ENCODE measurements at regions not wholly inside any gene's neighbourhood (a gene's known extent, or its start where the extent isn't known, plus 50 kb on each side); places are given as distances from the start of the nearest gene placed in this dataset.

DNA sequence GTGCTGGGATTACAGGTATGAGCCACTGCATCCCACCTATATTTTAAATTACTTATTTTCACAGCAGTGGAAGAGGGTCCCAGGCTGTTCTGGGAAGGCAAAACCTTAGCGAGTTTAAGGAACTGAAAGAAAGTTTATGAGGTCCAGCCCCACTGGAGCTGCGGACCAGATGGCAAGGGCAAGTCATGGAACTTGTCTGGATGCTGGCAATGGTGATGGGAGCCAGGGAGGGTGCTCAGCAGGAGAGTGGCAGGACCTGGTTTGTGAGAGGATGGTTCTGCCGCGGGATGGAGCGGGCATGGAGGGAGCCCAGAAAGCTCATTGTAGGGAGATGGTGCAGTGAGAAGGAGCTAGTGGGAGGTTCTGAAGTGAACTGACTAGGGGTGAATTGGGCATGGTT, 50.6 kb upstream of the SLC45A1 start:
- DNase-seq = peak; percentile 33

DNA sequence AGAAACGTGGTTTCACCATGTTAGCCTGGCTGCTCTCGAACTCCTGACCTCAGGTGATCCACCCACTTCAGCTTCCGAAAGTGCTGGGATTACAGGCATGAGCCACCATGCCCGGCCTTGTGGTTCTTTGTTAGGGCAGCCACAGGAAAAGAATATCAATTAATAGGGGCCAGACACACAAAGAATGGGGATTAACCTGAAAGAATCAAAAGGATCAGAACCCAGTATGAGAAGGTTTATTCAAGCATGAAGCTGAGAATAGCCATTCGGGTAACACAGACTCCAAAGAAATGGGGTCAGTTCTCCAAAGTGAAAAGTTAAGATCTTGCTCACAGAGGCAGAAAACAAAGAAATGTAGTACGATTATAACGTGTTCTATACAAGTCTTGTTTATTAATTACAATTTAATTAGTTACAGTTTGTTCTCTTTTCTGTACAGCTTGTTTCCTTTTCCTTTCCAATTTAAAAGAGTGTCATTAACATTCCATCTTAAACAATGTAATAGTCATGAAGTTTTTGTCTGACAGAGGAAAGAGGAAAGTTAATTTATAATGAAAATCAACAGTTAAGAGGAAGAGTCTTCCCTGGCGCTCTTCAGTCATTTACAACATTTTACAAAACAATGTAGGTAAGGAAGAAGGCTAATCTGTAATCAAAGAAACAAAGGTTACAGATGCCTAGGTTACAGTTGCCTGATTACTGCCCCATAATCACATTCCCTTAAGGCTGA, 51.3 kb upstream of the SLC45A1 start:
- no peak for DNase-seq

DNA sequence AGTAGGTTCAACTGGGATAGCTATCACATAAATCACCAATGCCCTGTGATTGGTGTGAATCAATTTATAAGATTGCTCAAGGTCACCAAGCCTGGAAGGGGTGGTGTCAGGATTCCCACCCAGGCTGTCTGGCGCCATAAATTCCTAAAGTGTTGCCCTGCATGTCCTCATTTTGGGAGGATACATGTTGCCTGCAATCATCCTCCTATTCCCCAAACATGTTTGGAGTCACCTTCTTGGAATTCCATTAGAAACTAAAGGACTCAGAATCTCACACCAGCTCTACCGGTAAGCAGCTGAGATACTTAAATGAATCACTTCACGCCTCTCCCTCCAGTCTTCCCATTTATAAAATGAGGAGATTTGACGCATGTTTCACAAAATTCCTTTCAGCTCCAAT, 54.1 kb upstream of the SLC45A1 start:
- DNase-seq = no peak

DNA sequence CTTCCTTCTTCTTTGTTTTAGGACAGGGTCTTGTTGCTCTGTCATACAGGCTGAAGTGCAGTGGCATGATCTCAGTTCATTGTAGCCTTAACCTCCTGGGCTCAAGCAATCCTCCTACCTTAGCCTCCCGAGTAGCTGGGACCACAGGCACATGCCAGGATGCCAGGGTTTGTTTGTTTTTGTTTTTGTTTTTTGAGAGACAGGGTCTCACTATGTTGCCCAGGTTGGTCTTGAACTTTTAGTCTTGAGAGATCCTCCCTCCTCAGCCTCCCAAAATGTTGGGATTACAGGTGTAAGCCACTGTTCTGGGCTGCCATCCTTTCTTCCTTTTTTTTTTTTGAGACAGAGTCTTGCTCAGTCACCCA, 56.5 kb upstream of the SLC45A1 start:
- DNase-seq = no peak

DNA sequence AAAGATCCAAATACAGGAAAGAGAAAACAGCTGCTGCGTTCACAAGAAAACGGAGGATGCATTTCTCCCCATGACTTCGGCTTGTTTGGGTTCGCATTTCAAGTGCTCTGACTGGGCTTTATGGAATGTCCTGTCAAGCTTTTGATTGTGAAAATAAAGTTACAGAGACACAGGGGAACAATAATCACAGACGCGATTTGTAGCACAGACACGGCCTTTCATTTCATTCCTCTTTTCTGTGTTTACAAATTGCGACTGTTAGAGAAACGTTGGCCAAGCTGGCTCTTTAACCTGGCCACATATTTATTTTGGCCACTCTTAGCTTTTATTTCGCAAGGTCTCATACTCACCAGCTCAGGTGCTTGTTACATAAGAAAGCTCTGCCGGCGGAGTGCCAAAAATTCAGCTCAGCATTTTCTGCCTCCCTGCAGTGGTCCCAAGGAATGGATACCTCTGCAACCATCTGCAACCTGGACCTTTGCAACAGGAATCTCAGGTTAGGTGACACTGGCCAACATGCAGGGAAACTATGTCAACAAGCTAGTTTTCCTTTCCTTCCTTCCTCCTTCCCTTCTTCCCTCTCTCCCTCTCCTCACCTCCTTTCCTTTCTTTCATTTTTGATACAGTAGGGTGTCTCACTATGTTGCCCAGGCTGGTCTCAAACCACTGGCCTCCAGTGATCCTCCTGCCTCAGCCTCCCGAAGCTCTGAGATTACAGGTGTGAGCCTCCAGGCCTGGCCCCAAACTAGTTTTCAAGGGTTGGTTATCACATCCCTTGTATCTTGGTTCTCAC, 58.2 kb upstream of the SLC45A1 start:
- peak; percentile 85 for DNase-seq

DNA sequence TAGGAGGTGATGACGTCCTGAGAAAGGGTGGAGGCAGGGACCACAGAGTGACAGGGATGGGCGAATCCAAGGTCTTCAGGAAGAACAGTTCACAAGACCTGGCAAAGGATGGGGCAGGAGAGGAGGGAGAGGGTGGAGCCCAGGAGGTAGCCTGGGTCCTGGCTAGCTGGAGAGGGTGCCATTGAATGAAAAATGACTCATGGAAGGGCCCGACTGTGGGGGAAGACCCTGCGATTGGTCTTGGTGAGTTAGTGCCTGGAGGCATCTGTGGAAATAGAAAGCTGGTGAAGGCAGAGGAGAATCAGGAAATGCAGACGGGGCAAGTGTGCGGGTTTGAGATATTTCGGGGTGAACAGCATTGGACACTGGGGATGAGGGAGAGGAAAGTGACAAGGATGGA, 60.3 kb upstream of the SLC45A1 start:
- no peak for DNase-seq

DNA sequence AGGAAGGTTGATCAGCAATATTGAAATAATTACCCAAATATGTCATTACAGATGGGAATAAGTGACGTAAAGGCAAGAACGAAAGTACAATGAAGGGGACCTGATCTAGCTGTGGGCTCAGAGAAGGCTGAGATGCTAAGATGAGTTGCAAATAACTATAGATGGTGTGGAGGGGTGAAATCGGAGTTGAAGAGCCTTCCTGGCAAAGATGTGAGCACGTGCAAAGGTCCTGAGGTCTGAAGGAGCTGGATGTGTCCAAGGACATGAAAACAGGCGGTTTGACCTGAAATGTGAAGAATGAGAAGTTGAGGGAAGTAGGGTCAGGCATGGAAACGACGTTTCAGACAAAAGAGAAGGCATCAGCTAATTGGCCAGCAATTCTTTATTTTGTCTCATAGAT, 61.6 kb upstream of the SLC45A1 start:
- DNase-seq = no peak

DNA sequence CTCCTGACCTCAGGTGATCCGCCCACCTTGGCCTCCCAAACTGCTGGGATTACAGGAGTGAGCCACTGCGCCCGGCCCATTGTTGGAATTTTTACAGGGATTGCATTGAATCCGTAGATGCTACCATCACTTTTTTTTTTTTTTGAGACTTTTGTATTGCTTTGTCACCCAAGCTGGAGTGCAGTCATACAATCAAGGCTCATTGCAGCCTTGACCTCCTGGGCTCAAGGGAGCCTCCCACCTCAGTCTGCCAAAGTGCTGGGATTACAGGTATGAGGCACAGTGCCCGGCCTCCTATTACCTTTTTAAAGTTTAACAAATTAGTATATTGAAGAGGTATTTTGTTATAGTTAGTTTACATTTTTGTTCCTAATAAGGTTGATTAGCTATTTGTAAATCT, 62.2 kb upstream of the SLC45A1 start:
- no peak for DNase-seq

DNA sequence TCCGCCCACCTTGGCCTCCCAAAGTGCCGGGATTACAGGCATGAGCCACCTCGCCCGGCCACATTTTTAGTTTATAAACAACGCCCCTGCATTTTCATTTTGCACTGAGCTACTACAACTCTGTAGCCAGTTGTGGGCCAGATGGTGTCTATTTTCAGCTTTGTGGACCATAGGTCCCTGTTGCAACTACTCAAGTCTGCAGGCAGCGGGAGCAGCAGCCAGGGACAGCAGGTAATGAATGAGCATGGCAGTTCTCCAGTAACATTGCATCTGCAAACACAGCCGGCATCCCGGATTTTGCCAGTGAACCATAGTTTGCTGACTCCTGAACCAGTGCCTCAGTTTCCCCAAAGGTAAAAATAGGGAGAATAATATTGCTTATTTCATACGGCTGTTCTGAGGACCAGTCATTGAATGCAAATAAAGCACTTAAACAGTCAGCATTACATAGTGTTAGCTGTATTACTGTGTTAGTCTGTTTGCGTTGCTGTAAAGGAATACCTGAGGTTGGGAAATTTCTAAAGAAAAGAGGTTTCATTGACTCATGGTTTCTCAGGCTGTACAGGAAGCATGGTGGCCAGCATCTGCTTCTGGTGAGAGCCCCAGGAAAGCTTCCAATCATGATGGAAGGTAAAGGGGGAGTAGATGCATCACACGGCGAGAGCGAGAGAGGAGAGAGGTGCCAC, 65.5 kb upstream of the SLC45A1 start:
- DNase-seq = no peak

DNA sequence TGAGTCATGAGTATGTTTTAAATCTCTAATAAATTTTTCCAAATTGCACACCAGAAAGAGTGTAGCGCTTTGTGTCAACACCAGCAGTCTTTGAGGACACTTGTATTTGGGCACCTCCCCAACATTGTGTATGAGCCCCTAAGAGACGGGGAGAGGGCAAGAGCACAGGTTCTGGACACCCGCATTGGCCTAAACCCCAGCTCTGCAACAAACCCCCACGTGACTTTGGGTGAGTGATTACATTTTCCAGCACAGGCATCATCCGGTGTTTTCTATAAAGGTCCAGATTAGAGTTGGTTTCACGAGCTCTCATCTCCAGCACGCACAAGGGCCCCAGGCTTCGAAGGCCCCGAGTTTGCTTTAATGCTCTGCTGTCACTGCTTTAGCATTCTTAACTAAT, 66.3 kb upstream of the SLC45A1 start:
- DNase-seq = no peak

DNA sequence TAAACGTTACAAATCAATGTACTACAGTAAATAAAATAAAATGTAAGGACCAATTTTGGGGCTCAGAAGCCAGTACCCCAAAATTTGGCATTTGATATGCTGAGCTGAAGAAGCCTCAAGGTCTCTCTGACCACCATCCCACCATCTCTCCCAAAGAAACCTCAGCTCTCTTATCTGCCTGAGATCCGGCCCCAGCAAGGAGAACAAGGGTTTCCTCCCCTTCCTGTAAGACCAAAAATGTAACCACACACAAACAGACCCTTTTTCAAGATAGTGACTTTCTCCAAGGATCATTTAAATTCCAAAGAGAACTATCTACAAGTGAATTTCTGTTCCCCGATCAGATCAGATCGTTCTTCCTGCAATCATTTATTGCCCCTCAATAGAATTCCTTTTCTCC, 68.1 kb upstream of the SLC45A1 start:
- DNase-seq = no peak

DNA sequence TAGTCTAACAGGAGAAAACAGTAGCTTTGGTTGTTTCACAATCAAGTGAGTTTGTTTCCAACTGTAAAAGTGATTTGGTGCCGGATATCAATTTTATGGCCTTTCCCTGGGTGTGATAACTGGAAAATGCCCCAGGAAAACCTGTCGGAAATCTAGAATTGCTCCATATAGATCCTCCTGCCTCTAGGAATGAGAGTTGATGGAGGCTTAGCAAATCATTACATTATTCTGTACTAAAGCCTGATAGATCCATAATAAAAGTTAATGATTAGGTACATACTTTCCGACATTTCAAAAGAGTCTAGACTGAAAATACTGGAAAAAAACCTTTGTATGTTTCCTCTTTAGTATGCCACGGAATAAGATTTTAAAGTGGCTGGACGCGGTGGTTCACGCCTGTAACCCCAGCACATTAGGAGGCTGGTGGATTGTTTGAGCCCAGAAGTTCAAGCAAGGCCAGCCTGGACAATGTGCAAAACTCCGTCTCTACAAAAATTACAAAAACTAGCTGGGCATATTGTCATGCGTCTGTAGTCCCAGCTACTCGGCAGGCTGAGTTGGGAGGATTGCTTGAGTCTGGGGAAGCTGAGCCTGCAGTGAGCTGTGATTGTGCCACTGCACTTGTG, 70.0 kb upstream of the SLC45A1 start:
- no peak for DNase-seq

DNA sequence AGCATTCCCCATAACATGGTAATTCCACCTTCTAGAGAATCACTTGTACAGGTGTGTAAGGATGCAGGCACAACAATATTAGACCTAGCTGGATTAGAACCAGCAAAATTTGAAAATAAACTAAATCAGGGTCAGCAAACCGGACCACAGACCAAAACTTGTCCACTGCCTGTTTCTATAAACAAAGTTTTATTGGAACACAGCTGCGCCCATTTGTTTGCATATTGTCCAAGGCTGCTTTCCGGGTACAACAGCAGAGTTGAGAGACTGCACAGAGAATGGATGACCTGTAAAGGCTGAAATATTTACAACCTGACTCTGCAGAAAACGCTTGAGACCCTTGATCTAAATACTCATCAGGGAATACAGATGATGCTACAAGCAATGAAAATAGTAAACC, 73.6 kb upstream of the SLC45A1 start:
- DNase-seq = no peak

DNA sequence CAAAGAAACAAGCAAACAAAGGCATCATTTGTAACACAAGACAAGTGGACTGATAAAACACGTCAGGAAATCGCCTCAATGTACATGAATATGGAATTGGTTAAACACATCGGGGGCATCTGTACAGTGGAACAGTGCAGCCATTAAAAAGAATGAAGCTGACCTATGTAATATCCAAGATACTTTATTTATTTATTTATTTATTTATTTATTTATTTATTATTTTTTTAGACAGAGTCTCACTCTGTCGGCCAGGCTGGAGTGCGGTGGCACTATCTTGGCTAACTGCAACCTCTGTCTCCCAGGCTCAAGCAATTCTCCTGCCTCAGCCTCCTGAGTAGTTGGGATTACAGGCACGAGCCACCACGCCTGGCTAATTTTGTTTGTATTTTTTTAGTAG, 75.4 kb upstream of the SLC45A1 start:
- DNase-seq = no peak

DNA sequence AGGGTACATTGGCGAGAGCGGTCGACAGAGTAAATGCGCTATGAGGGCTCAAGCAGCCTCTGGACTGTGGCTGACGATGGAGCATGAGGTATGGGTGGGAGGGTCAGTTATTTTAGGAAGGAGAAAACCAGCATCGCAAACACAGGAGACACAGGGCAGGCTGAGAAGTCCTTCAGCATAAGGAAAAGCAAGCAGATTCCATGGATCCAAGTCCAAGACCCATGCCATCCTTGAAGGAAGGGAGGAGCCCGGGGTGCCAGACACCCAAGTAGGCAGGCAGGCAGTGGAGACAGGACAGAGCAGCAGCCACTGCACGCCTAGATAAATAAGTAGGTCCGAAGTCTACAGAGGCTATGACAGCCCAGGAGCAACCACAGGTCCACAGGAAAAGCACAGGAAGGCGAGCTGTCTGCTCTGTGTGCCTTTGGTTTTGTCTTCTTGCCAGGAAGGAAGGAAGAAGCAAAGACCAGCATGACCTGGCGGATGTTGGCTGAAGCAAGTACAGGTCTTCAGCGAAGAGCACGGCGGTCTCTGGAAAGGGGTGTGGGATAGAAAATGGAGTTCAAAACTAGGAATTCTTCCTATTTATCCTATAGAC, 76.4 kb upstream of the SLC45A1 start:
- no peak for DNase-seq

DNA sequence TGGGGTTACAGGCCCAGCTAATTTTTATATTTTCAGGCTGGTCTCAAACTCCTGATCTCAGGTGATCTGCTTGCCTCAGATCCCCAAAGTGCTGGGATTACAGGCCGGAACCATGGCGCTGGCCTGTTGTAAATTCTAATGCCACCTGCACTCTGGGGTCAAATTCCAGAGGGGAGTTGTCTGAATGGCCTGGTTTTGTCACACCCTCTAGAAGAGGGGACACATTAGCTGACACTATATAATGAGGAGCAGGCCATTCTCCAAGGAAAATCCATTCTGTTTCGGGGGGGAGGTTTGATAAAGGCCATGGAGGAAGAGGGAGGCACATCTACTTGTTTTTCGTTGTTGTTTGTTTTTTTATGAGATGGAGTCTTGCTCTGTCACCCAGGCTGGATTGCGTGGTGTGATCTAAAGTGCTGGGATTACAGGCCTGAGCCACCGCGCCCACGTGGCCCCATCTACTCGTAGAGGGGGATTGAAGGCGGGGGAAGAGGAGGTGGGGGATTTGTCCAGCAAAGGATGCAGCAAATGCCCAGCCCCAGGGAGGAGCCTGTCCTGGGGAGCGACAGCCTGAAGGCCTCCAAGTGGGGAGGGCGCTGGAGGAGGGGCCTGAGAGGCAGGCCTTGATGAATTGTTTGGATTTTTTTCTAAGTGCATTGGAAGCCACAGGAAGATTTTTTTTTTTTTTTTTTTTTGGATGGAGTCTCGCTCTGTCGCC, 78.4 kb upstream of the SLC45A1 start:
- DNase-seq = no peak

DNA sequence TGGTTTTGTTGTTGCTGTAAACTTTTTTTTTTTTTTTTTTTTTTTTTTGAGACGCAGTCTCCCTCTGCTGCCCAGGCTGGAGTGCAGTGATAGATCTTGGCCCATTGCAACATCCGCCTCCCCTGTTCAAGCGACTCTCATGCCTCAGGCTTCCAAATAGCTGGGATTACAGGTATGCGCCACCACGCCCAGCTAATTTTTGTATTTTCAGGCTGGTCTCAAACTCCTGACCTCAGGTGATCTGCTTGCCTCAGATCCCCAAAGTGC, 78.9 kb upstream of the SLC45A1 start:
- no peak for DNase-seq

DNA sequence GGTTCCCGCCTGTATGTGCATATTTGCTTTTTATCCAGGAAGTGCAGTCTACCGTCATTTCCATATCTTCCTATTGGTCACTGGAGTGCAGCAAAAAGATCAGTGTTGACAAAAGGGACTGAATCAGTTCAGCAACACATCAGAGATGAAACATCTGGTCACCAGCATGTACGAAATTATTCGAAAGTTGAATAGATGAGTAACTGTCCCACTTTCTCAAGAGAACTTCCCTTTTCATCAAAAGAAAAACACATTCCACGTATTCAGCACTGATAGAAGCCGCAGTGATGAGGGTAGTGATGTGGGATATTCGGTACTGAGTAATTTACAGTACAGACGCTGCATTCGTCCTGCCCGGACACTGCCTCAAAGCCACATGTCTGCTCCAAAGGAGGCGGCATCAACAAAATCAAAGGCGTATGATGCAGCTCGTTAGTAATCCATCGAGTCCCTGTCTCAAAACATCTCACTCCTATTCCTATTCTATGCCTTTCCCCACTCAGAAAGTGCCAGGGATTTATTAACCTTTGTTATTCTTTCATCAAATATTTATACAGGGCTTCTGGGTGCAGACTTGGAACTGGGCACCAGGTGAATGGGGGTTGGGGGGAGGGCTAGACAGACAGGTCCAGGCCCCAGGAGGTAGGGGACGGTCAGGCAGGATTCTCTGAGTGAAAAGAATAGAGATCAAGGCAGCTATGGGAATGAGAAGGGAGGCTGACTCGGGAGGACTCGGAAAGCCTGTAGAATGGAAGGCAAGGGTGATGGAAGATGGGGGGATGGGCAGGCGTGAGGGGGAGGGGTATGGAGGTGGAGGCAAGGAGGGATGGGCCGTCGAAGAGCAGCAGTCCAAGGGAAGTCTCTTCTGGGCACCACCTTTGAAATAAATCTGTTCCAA, 79.5 kb upstream of the SLC45A1 start:
- no peak for DNase-seq

DNA sequence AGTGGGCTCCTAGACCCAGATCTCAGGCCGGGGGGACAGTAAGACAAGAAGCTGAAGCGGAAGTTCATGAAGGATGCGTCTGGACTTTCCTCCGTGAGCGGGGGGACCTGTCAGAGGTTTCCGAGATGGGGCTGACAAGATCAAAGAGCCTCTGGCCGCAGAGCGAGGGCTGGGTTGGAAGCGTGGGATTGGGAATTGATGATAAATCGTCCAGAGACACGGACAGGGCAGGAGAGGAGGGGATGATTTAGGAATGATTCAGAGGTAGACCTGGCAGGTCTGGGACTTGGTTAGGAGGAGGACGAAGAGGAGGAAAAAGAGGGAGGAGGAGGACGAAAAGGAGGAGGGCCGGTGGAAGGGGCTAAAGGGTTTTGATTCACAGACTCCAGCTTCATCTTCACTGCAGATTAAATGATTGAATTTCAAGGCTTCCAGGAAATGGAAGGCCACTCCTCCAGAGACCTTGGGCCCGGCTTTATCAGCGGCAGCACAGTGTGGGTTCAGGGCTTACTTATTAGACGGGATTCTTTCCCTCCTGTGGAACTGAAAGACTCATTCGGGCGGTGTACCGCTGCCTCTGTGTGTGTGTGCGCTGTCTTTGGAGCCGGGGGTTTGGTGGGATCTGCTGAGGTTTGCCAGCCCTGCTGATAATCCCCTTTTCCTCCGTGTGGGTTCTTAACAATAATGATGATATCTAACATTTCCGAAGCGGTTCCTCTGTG, 85.7 kb upstream of the SLC45A1 start:
- no peak for DNase-seq

DNA sequence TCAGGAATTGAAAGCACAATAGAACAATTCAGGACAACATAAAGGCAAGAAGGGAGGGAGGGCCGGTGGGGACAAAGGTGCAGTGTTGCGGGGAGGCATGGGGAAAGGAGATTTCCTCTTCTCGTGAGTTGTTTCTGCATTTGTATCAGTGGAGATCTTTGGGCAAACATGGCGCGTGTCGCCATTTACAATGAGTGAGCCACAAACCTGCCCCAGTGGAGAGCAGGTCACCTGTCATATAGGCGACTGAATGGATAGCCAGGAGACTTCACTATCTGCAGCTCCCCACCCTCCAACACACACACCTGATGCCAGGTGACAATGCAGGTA, 87.7 kb upstream of the SLC45A1 start:
- no peak for DNase-seq

DNA sequence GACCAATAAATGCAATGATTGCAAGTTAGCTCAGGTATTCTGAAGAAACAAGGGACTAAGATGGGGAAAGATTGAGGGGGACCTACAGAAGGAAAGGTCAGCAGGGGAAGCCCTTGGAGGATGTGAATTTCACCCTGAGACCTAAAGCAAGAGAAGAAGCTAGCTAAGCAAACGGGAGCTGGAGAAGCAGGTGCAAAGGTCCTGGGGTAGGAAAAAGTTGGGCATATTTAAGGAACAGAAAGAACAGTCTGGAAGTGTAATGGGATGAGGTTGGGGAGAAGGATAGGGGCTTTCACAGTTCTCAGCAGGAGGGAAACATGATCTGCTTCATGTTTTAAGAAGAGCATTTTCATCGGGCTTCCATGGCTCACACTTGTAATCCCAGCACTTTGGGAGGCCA, 89.7 kb upstream of the SLC45A1 start:
- DNase-seq = no peak

All from RPMI8226 (cell line).